ENCODE measurements at regions not wholly inside any gene's neighbourhood (a gene's known extent, or its start where the extent isn't known, plus 50 kb on each side); places are given as distances from the start of the nearest gene placed in this dataset.

- no peak for DNase-seq
These were observed 89.9 kb downstream of the TSEN15 start for GRCh38 chr1:184141361-184141880.

DNA sequence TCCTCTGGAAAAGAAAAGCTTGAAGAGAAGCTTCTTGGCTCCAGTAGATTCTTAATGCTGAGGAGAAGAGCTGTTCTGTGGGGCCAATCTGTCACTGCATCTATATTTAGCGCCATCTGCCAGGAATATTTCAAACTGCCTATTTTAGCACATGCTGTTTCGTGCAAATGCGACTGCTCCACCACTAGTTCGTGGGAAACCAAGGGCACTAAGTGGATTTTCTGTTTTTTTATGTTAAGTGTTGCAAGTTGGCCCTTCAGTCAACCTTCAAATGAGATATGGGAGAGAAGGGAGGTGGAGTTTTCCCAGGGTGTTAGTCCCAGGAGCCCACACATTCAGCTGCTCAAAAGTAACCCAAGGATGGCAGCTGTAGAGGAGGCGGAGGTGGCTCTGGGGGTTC is 91.9 kb downstream of the TSEN15 start:
- no peak for DNase-seq

GRCh38 chr1:184145083-184145482 is 93.6 kb downstream of the TSEN15 start:
- no peak for DNase-seq

- DNase-seq, result no peak
These were observed 94.7 kb downstream of the TSEN15 start for GRCh38 chr1:184146202-184146601.

DNA sequence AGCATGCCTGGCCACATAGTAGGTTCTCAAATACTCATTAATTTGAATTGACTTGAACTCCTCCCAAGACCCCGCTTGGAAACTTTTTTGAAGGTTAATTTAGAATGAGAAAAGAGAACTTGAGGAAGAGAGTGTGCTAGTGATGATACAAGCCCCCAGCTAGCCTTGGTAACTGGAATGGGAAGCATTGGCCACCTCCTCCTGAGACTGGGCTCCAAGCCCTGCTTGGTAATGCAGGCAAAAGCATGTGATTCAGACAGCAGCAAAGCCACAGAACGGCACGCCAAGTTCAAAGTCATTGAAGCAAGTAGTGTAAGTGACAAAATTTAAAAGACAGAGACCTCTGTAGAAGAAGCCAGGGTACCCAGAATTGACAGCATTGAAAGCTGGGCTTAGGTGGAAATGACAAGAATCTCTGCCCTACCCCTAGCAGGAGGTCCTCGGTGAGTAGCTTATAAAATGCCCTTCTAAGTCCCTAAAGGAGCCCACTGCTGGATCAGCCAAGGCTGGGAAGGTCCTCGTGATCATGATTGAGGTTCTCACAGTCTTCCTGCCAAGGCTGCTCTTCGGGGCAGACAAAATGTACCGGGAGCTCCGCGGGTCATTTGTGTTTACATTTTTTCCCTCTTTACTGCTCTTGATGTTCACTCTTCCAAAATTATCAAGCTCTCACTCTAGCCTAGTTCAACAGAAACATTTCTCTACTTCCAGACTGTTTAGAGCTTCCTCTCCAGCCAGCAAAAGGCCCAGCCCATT is 99.4 kb downstream of the TSEN15 start:
- DNase-seq, result no peak

- DNase-seq, result no peak
These were observed 100.9 kb downstream of the TSEN15 start for GRCh38 chr1:184152434-184152898.

GRCh38 chr1:184152974-184153373 is 101.4 kb downstream of the TSEN15 start:
- DNase-seq, result no peak

DNA sequence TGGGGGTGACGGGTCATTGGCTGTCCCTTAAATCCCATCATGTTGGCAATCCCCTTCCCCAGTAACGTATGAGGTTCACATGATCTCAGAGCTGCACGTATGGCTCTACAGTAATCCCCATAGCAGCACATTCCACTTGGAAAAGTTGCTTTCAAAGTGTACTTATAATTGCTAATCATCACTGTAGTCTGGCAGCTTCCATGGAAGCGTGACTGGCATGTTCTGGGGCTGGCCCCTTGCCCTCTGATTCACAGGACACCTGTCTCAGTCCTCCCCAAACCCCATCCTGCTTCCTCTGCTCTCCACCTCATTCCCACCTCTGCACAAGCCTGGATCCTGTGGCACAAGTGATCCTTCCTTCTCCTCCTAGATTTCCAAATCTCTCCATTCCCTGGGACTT is 102.2 kb downstream of the TSEN15 start:
- DNase-seq, result no peak

- peak; percentile 41 for DNase-seq
These were observed 105.2 kb downstream of the TSEN15 start for GRCh38 chr1:184156521-184157393.

DNA sequence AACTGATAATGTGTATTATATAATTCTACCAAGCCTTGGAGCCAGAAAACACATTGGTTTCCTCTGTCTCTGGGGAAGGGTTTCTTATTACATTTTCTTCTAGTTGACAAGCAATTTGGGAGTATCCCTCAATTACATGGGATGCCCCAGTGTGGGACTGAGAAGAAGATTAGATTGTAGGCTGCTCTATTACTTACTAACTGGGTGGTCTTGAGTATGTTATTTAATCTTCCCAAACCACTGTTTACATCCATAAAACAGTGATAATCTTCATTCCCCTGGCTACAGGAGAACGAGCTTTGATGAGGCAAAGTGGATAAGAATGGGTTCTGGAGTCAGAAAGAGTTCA is 105.8 kb downstream of the TSEN15 start:
- no peak for DNase-seq

DNA sequence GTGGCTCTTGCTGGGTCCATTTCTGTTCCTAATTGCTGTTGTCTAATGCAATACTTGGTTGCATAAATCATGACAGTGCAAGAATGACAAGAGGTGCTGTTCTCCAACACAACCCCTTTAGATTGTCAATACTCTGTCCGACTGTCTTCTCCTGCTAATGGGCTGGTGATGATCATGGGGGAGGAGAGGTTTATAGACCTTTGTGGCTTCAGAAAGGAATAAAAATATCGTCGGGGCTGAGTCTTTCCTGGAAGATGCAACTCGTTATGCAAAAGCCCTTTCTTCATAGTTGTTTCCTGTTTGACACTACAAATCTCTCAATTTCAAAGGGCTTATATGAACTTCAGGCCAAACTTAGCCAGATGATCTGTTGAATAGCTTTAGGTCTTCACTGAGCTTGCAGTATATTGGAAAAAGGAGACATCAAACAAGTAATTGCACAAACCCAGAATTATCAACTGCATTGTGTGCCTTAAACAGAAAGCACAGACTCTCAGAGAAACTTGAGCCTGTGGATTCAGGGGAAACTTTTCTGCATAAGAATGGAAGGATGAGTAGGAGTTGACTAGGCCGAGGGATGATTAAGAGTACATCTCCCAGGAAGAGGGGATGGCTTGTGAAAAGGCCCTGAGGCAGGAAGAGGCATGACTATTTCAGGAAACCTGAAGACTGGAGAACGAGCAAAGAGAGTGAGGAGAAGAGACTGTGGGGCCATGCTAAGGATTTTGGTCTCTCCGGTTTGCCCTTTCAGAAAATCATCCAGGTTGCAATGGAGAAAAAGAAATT is 107.6 kb downstream of the TSEN15 start:
- no peak for DNase-seq

- peak; percentile 85 for DNase-seq
These were observed 108.7 kb downstream of the TSEN15 start for GRCh38 chr1:184160236-184160635.

DNA sequence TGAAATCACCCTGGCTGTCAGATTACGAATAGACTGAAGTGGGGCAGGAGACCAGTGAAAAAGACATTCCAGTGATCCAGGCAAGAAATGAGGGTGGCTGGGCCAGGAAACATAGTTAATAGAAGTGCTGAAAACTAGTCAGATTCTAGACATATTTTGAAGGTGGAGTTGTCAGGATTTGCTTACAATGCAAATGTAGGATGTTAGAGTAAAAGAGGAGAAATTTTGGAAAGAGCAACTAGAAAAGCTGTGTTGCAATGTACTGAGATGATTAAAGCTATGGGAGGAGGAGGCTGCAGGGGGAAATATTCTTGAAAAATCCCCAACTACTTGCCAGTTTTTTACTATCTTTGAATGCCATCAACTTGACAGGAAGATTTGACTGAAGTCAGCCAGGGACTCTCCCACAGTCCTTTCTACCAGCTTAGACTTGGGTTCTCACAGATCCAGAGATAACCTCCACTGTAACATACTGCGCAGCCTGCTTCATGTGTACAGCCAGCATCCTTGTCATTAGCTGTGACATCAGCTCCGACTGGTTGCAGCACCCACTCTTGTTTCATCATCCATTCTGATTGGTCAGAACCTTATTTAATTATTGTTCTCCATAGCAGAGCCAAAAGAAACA is 109.7 kb downstream of the TSEN15 start:
- peak; percentile 81 for DNase-seq

GRCh38 chr1:184162281-184162680 is 110.8 kb downstream of the TSEN15 start:
- peak; percentile 58 for DNase-seq

DNA sequence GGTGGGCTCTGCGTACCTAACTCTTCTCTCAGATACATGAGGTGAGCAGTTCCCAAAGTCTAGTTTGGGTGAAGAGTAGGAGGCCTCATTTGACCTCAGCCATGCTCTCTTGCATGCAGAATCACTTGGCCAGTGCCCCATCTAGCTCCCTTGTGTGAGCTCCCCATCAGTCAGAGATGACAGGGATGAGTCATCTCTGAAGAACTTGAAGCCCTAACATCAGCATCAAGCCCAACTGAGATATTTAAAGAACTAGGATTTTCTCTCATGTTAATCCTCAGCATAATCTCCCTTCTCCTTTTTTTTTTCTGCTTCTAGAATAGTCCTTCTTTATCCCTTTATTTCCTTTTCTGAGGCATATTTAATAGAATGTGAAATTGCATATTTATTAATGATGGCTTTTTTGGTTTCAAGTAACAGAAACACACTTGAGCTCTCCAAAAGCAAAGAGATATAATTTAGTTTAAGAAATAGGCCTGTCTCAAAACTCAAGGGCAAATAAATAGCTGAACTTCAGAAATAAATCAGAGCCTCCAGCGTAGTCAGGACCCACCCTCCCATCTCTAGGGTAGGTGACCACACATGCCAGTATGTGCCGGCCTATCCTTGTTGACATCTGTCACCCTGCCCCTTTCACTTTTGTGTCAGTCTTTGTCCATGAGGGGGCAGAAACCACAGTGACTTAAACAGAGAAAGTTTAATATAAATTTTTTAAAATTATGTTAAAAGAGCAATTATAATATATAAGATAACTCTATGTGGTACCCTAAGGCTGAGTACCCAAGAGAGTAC is 112.3 kb downstream of the TSEN15 start:
- DNase-seq, result peak; percentile 90

GRCh38 chr1:184164536-184164935 is 113.0 kb downstream of the TSEN15 start:
- DNase-seq, result no peak

DNA sequence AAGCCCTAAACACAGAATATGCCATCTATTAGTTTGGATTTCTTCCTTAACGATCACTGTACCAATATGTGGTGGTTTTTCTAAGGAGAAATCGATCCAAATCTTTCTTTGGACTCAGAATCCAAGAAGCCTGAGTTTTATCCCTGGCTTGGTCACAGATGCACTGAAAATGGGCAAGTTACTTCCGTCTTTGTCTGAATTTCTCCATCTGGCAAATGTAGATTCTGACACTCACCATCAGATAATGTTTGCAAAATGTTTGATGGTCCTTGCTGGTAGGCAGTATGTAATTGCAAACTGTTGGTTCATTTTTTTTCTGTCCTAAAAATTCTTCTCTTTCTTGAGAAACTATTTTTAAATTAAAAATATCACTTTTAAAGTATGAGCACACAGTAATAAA is 115.0 kb downstream of the TSEN15 start:
- DNase-seq, result no peak

GRCh38 chr1:184167352-184167751 is 115.8 kb downstream of the TSEN15 start:
- no peak for DNase-seq

- DNase-seq, result no peak
These were observed 119.2 kb downstream of the TSEN15 start for GRCh38 chr1:184170719-184171118.

DNA sequence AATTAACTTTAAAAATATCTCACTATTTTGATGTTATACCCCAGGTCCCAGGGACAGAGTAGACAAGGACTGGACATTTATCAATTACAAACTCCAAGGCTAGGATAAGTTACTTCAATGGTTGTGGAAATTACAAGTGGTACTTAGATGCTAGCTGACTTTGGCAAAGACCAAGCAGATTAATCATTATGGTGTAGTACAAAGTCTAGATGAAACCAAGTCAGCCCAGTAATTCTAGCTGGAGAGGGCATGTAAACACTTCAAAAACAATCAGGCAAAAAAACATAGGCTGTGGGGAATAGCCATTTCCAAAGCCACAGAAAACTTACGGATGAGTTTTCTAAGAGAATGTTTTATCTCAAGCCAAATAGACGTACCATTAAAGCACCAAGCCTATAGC is 124.5 kb downstream of the TSEN15 start:
- no peak for DNase-seq

GRCh38 chr1:184181044-184181443 is 129.5 kb downstream of the TSEN15 start:
- no peak for DNase-seq

GRCh38 chr1:184183919-184184318 is 132.4 kb downstream of the TSEN15 start:
- no peak for DNase-seq

Measured in NCI-H226 (cell line).